Upper lobe of left lung (tissue), 6 donors: ENCODE measurements at regions not wholly inside any gene's neighbourhood (a gene's known extent, or its start where the extent isn't known, plus 50 kb on each side); places are given as distances from the start of the nearest gene placed in this dataset.

ENCODE experiments used
- ATAC-seq, 2 donors: fragments of 200-7000 bp; cut with Tn5 transposase; one replicate each; pipeline ENCODE4 v1.9.1; 2022; ENCODE audit warnings: mild to moderate bottlenecking in 2 of 2, moderate library complexity in 2 of 2; ENCODE audit not compliant: low FRiP score in 2 of 2
- DNase-seq, 2 donors: peaks; one replicate each; pipeline ENCODE4 v3.0.0-alpha.2; 2019 to 2020
- H3K27ac ChIP-seq, 4 donors: fragments of 200-600 bp; sonication (generic); one replicate each; pipeline ENCODE4 v1.5.1; 2016 to 2019
- H3K27me3 ChIP-seq, 4 donors: fragments of 200-600 bp; sonication (generic); one replicate each; pipeline ENCODE4 v1.5.1; 2017 to 2019
- H3K36me3 ChIP-seq, 4 donors: fragments of 200-600 bp; sonication (generic); one replicate each; pipeline ENCODE4 v1.5.1; 2016 to 2019
- H3K4me1 ChIP-seq, 4 donors: fragments of 200-600 bp; sonication (generic); one replicate each; pipeline ENCODE4 v1.5.1; 2018 to 2019
- H3K4me3 ChIP-seq, 4 donors: fragments of 200-600 bp; sonication (generic); one replicate each; pipeline ENCODE4 v1.5.1; 2017 to 2019; ENCODE audit warnings: mild to moderate bottlenecking in 2 of 4, moderate library complexity in 1 of 4
- H3K9me3 ChIP-seq, 4 donors: fragments of 200-600 bp; sonication (generic); one replicate each; pipeline ENCODE4 v1.5.1; 2018 to 2019
- CTCF ChIP-seq, 6 experiments: fragments of 450-650 bp in 4 of 6; fragments of 200-600 bp in 2 of 6; sonication (generic) in 2 of 6; IDR thresholded peaks; one replicate each; pipeline ENCODE4 v1.5.1; 2016 to 2019; ENCODE audit warnings: antibody characterized with exemption in 6 of 6
- EP300 ChIP-seq, 4 donors: sonication (generic); formaldehyde crosslinking; IDR thresholded peaks; one replicate each; pipeline ENCODE4 v1.5.1; 2017; ENCODE audit warnings: antibody characterized with exemption in 4 of 4, control low read depth in 2 of 4
- POLR2A ChIP-seq, 4 donors: fragments of 450-650 bp; IDR thresholded peaks; one replicate each; pipeline ENCODE4 v1.5.1; 2016 to 2017; ENCODE audit warnings: antibody characterized with exemption in 4 of 4, mild to moderate bottlenecking in 2 of 4
- POLR2AphosphoS5 ChIP-seq, 2 donors: sonication (generic); formaldehyde crosslinking; IDR thresholded peaks; one replicate each; pipeline ENCODE4 v1.5.1; 2017; ENCODE audit warnings: antibody characterized with exemption in 2 of 2
- WGBS, 2 donors: methylation state at CpG; one replicate each; pipeline ENCODE4 v1.1.5; 2017 to 2018; 5-methylcytosine and 5-hydroxymethylcytosine counted together
- donor health status: DM: no; HTN: no; CAD: no; lungs with moderate emphysema.
- donor health status: DM: no; HTN: yes; CAD: no; lungs with severe emphysema.

- WGBS, 2 donors = 92 to 98% methylated on average over 16 to 24 of the region's 24 CpGs
Measured at GRCh38 chrX:118878977-118879376, 55.4 kb downstream of the ZCCHC12 start.

GRCh38 chrX:118879586-118879985, 56.0 kb downstream of the ZCCHC12 start:
- Histone ChIP-seq H3K27me3 (no peaks in the 10 kb centered on the region), H3K4me3 (no peak overlapping the region), H3K9me3 (no peaks in the 10 kb centered on the region), H3K27ac (no peak overlapping the region), H3K36me3 (no peaks in the 10 kb centered on the region), H3K4me1 (no peaks in the 10 kb centered on the region)
- TF ChIP-seq POLR2AphosphoS5 (IDR thresholded peaks at IDR 0.05) = no peak
- TF ChIP-seq POLR2A (IDR thresholded peaks at IDR 0.05) = no peak
- TF ChIP-seq EP300 (IDR thresholded peaks at IDR 0.05) = no peak
- TF ChIP-seq CTCF (IDR thresholded peaks at IDR 0.05) = no peak
- ATAC-seq (no peak), DNase-seq (no peak)

More at GRCh38 chrX:118878977-118879376, 55.4 kb downstream of the ZCCHC12 start:
- H3K9me3 ChIP-seq = no peaks in the 10 kb centered on the region
- no peak for ATAC-seq
- no peaks in the 10 kb centered on the region for H3K36me3 ChIP-seq
- H3K4me1 ChIP-seq = no peaks in the 10 kb centered on the region
- TF ChIP-seq CTCF (IDR thresholded peaks at IDR 0.05) = no peak
- H3K27ac ChIP-seq = no peak overlapping the region
- no peak overlapping the region for H3K4me3 ChIP-seq
- no peaks in the 10 kb centered on the region for H3K27me3 ChIP-seq
- peak in 1 of 2 donors; percentile 39 for DNase-seq

DNA sequence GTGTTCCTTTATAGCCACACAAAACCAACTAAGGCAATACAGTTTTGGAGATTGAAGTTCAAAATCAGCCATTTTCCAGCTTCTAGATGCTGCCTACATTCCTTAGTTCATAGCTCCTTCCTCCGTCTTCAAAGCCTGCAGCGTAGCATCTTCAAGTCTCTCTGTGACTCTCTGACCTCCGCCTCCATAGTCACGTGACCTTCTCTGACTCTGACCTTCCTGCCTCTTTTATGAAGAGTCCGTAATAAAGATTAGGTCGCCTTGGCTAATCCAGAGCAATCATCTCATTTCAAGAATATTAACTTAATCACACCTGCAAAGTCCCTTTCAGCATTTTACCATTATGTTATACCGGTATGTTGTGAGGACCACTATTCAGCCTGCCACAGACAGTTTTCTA, 60.4 kb downstream of the ZCCHC12 start:
- Histone ChIP-seq H3K4me1 (no peaks in the 10 kb centered on the region), H3K9me3 (no peaks in the 10 kb centered on the region), H3K27me3 (no peaks in the 10 kb centered on the region), H3K27ac (no peak overlapping the region), H3K36me3 (no peaks in the 10 kb centered on the region), H3K4me3 (no peak overlapping the region)
- TF ChIP-seq POLR2AphosphoS5 (IDR thresholded peaks at IDR 0.05) (no peak), CTCF (IDR thresholded peaks at IDR 0.05) (no peak), POLR2A (IDR thresholded peaks at IDR 0.05) (no peak), EP300 (IDR thresholded peaks at IDR 0.05) (no peak)
- no peak for DNase-seq
- no peak for ATAC-seq
- WGBS, 2 donors = 81 to 87% methylated on average over 7 of the region's 7 CpGs

- no peaks in the 10 kb centered on the region for H3K4me1 ChIP-seq
- no peaks in the 10 kb centered on the region for H3K27me3 ChIP-seq
- H3K4me3 ChIP-seq = no peak overlapping the region
- H3K36me3 ChIP-seq = no peaks in the 10 kb centered on the region
- ATAC-seq (no peak), DNase-seq (no peak)
- H3K27ac ChIP-seq = no peak overlapping the region
- H3K9me3 ChIP-seq = no peaks in the 10 kb centered on the region
- 76 to 87% methylated on average over 10 to 11 of the region's 11 CpGs for WGBS, 2 donors
- TF ChIP-seq POLR2A (IDR thresholded peaks at IDR 0.05) = no peak
- no peak for TF ChIP-seq POLR2AphosphoS5 (IDR thresholded peaks at IDR 0.05)
- no peak for TF ChIP-seq CTCF (IDR thresholded peaks at IDR 0.05)
- no peak for TF ChIP-seq EP300 (IDR thresholded peaks at IDR 0.05)
Measured at GRCh38 chrX:118884552-118885138, 61.0 kb downstream of the ZCCHC12 start.

GRCh38 chrX:118893923-118894322, 70.3 kb downstream of the ZCCHC12 start:
- H3K9me3 ChIP-seq = no peaks in the 10 kb centered on the region
- no peak overlapping the region for H3K27ac ChIP-seq
- no peak overlapping the region for H3K4me3 ChIP-seq
- H3K4me1 ChIP-seq = no peaks in the 10 kb centered on the region
- H3K27me3 ChIP-seq = no peaks in the 10 kb centered on the region
- ATAC-seq (no peak), DNase-seq (no peak)
- TF ChIP-seq POLR2AphosphoS5 (IDR thresholded peaks at IDR 0.05) (no peak), CTCF (IDR thresholded peaks at IDR 0.05) (no peak), POLR2A (IDR thresholded peaks at IDR 0.05) (no peak), EP300 (IDR thresholded peaks at IDR 0.05) (no peak)
- no peaks in the 10 kb centered on the region for H3K36me3 ChIP-seq
